KG1 (cell line): ENCODE measurements at regions not wholly inside any gene's neighbourhood (a gene's known extent, or its start where the extent isn't known, plus 50 kb on each side); places are given as distances from the start of the nearest gene placed in this dataset.
"Not testable (repeated sequence)": the region's sequence is repeated elsewhere in the genome, so short reads cannot be mapped to it uniquely, and the experiment has no call there.

Source experiments
- DNase-seq: peaks from one replicate; lab custom pipeline; 2025; lab: John Stamatoyannopoulos, UW

- DNase-seq, result no peak
Measured at GRCh38 chr4:132382243-132382642, 766.9 kb upstream of the PCDH10 start.

- DNase-seq, result no peak
Measured at GRCh38 chr4:132383571-132384199, 765.4 kb upstream of the PCDH10 start.

- no peak for DNase-seq
Measured at GRCh38 chr4:132384709-132385108, 764.4 kb upstream of the PCDH10 start.

GRCh38 chr4:132386130-132386529 lies 763.0 kb upstream of the PCDH10 start:
- DNase-seq, result no peak

- DNase-seq, result no peak
Measured at GRCh38 chr4:132387060-132387459, 762.0 kb upstream of the PCDH10 start.

GRCh38 chr4:132395561-132395960 lies 753.5 kb upstream of the PCDH10 start:
- no peak for DNase-seq

GRCh38 chr4:132396636-132397035 lies 752.5 kb upstream of the PCDH10 start:
- no peak for DNase-seq

GRCh38 chr4:132417220-132417619 lies 731.9 kb upstream of the PCDH10 start:
- no peak for DNase-seq

- no peak for DNase-seq
Measured at GRCh38 chr4:132427125-132427524, 722.0 kb upstream of the PCDH10 start.

- DNase-seq, result no peak
Measured at GRCh38 chr4:132437117-132437516, 712.0 kb upstream of the PCDH10 start.

- DNase-seq, result no peak
Measured at GRCh38 chr4:132445386-132445785, 703.7 kb upstream of the PCDH10 start.

GRCh38 chr4:132457987-132458386 lies 691.1 kb upstream of the PCDH10 start:
- DNase-seq, result not testable (repeated sequence)

GRCh38 chr4:132479543-132479942 lies 669.6 kb upstream of the PCDH10 start:
- DNase-seq, result no peak

GRCh38 chr4:132488555-132488954 lies 660.5 kb upstream of the PCDH10 start:
- no peak for DNase-seq

GRCh38 chr4:132493476-132493875 lies 655.6 kb upstream of the PCDH10 start:
- no peak for DNase-seq

GRCh38 chr4:132495267-132495812 lies 653.8 kb upstream of the PCDH10 start:
- DNase-seq, result not testable (repeated sequence)

GRCh38 chr4:132498215-132498614 lies 650.9 kb upstream of the PCDH10 start:
- no peak for DNase-seq

GRCh38 chr4:132502096-132502552 lies 647.0 kb upstream of the PCDH10 start:
- DNase-seq, result no peak

GRCh38 chr4:132504438-132504837 lies 644.7 kb upstream of the PCDH10 start:
- DNase-seq, result no peak

GRCh38 chr4:132506568-132506967 lies 642.5 kb upstream of the PCDH10 start:
- no peak for DNase-seq

GRCh38 chr4:132513491-132513890 lies 635.6 kb upstream of the PCDH10 start:
- DNase-seq, result no peak

- DNase-seq, result no peak
Measured at GRCh38 chr4:132526652-132527051, 622.4 kb upstream of the PCDH10 start.

GRCh38 chr4:132527817-132528216 lies 621.3 kb upstream of the PCDH10 start:
- no peak for DNase-seq

GRCh38 chr4:132530861-132531260 lies 618.2 kb upstream of the PCDH10 start:
- no peak for DNase-seq
